GM12878 (cell line): ENCODE measurements at regions not wholly inside any gene's neighbourhood (a gene's known extent, or its start where the extent isn't known, plus 50 kb on each side); places are given as distances from the start of the nearest gene placed in this dataset.
"Not testable (repeated sequence)": the region's sequence is repeated elsewhere in the genome, so short reads cannot be mapped to it uniquely, and the experiment has no call there.

Experiments
- ATAC-seq: fragments of 200-7000 bp; cut with Tn5 transposase; 3 replicates; pipeline ENCODE4 v1.9.1; 2020; ENCODE audit warnings: mild to moderate bottlenecking, moderate library complexity
- BruUV-seq: library from RNA; stranded (reverse); fragments of 400-500 nt; replicated peaks from 2 replicates; lab custom pipeline; 2021; lab: Mats Ljungman, UMichigan
- CTCF ChIA-PET: fragments of 300-600 bp; sonication (Branson Sonifier 250); formaldehyde crosslinking; extraction: SDS; loops from one replicate; lab custom pipeline; 2021; ENCODE audit warnings: inconsistent platforms; lab: Yijun Ruan, JAX
- POLR2A ChIA-PET: fragments of 350-600 bp; formaldehyde crosslinking; extraction: SDS; loops from one replicate; lab custom pipeline; 2021; ENCODE audit warnings: inconsistent platforms; lab: Charles Lee
- RAD21 ChIA-PET: fragments of 300-600 bp; sonication (Branson Sonifier 250); formaldehyde crosslinking; loops from one replicate; lab custom pipeline; 2023; ENCODE audit warnings: antibody characterized with exemption; ENCODE audit not compliant: unreplicated experiment; lab: Charles Lee
- SMC1A ChIA-PET: fragments of 300-600 bp; sonication (Branson Sonifier 250); formaldehyde crosslinking; loops from one replicate; lab custom pipeline; 2023; ENCODE audit not compliant: unreplicated experiment, uncharacterized antibody; lab: Charles Lee
- DNase-seq: peaks from one replicate; pipeline ENCODE4 v3.0.0-alpha.2; 2011; ENCODE audit warnings: low read depth, low spot score
- FAIRE-seq: peaks from 3 replicates; lab custom pipeline; 2011; peaks lifted over from hg19 to GRCh38; lab: Jason Lieb, UNC
- H2AFZ ChIP-seq: 2 replicates; pipeline ENCODE4 v1.6.0; 2011; ENCODE audit warnings: low read depth, low read length, control low read depth; ENCODE audit not compliant: control insufficient read depth
- H3K27ac ChIP-seq: 2 replicates; pipeline ENCODE4 v1.5.1; 2011; ENCODE audit warnings: control low read depth; ENCODE audit not compliant: control insufficient read depth, insufficient read depth
- H3K27me3 ChIP-seq, 2 experiments: replicated peaks in 1 of 2; 2 replicates each; pipeline versions ENCODE4 v1.6.0 to v1.6.1; 2011; ENCODE audit warnings: low read length in 1 of 2; ENCODE audit not compliant: control insufficient read depth in 2 of 2, insufficient read depth in 2 of 2
- H3K36me3 ChIP-seq, 2 experiments: 2 replicates each; pipeline ENCODE4 v1.5.1; 2011; ENCODE audit warnings: low read length in 1 of 2; ENCODE audit not compliant: control insufficient read depth in 2 of 2, insufficient read depth in 2 of 2
- H3K4me1 ChIP-seq: 2 replicates; pipeline ENCODE4 v1.6.1; 2011; ENCODE audit warnings: mild to moderate bottlenecking, low read length, moderate library complexity, mixed read lengths; ENCODE audit not compliant: control insufficient read depth, insufficient read depth
- H3K4me2 ChIP-seq: 2 replicates; pipeline ENCODE4 v1.6.0; 2011; ENCODE audit warnings: control low read depth; ENCODE audit not compliant: control insufficient read depth, insufficient read depth
- H3K4me3 ChIP-seq: fragments of 200-600 bp; sonication (generic); 2 replicates; pipeline ENCODE4 v1.5.1; 2016
- H3K79me2 ChIP-seq: 2 replicates; pipeline ENCODE4 v1.6.0; 2011; ENCODE audit warnings: low read length; ENCODE audit not compliant: control insufficient read depth, insufficient read depth
- H3K9ac ChIP-seq: 2 replicates; pipeline ENCODE4 v1.8.0; 2011; ENCODE audit warnings: low read length, control low read depth, mixed read lengths; ENCODE audit not compliant: control insufficient read depth, insufficient read depth
- H3K9me3 ChIP-seq: replicated peaks from 3 replicates; pipeline ENCODE4 v1.5.1; 2011; ENCODE audit warnings: mild to moderate bottlenecking, low read length; ENCODE audit not compliant: control insufficient read depth, insufficient read depth
- H4K20me1 ChIP-seq: 2 replicates; pipeline ENCODE4 v1.6.0; 2011; ENCODE audit not compliant: control insufficient read depth, insufficient read depth
- ATF7 ChIP-seq: fragments of 450-650 bp; IDR thresholded peaks from 2 replicates; pipeline ENCODE4 v1.6.1; 2016; ENCODE audit warnings: low read depth, mild to moderate bottlenecking
- HDAC6 ChIP-seq: fragments of 200-600 bp; sonication (generic); IDR thresholded peaks from one replicate; pipeline ENCODE4 v1.8.0; 2017; ENCODE audit warnings: antibody characterized with exemption; ENCODE audit not compliant: unreplicated experiment
- JUNB ChIP-seq: IDR thresholded peaks from 2 replicates; pipeline ENCODE4 v1.6.1; 2016; ENCODE audit warnings: antibody characterized with exemption, mild to moderate bottlenecking
- KAT2A ChIP-seq: conservative IDR thresholded peaks from 2 replicates; pipeline ENCODE4 v1.6.1; 2011; ENCODE audit warnings: low read depth, low read length; ENCODE audit not compliant: control insufficient read depth
- MYB ChIP-seq: fragments of 150-350 bp; IDR thresholded peaks from 2 replicates; pipeline ENCODE4 v1.6.1; 2014; ENCODE audit warnings: mild to moderate bottlenecking, low read depth, low read length, borderline replicate concordance
- RBBP5 ChIP-seq: fragments of 200-600 bp; sonication (generic); conservative IDR thresholded peaks from 2 replicates; pipeline ENCODE4 v1.6.1; 2016
- RFX5 ChIP-seq: IDR thresholded peaks from 2 replicates; pipeline ENCODE4 v1.6.1; 2011; ENCODE audit warnings: low read depth, low read length, improper control_type of control experiment
- SMC3 ChIP-seq: IDR thresholded peaks from 2 replicates; pipeline ENCODE4 v1.6.1; 2011; ENCODE audit warnings: low read length, improper control_type of control experiment, borderline replicate concordance
- STAT3 ChIP-seq: IDR thresholded peaks from 2 replicates; pipeline ENCODE4 v1.6.1; 2011; ENCODE audit warnings: low read depth, low read length, improper control_type of control experiment
- YBX1 ChIP-seq: fragments of 450-650 bp; IDR thresholded peaks from 2 replicates; pipeline ENCODE4 v1.6.1; 2016; ENCODE audit warnings: antibody characterized with exemption
- WGBS: methylation state at CpG from one replicate; pipeline ENCODE4 v1.1.6; 2016; ENCODE audit warnings: low lambda C conversion rate; ENCODE audit not compliant: insufficient replicate concordance, insufficient coverage; ENCODE audit errors: missing lambda C conversion rate; 5-methylcytosine and 5-hydroxymethylcytosine counted together
- in situ Hi-C: fragments of 300-500 bp; cut with MboI; formaldehyde crosslinking; loops from 9 replicates; pipeline ENCODE4 v1.14.3; 2018; ENCODE audit warnings: mixed read lengths
- intact Hi-C: fragments of 100-400 bp; cut with micrococcal nuclease; formaldehyde crosslinking; loops from one replicate; pipeline ENCODE4 v1.14.2; 2022; ENCODE audit not compliant: unreplicated experiment
- TF ChIP-seq, protein P1 (sequence below): fragments of 450-650 bp; IDR thresholded peaks from 2 replicates; pipeline ENCODE4 v1.6.1; 2018; ENCODE audit warnings: borderline replicate concordance, mild to moderate bottlenecking; ENCODE audit not compliant: partially characterized antibody

DNA sequence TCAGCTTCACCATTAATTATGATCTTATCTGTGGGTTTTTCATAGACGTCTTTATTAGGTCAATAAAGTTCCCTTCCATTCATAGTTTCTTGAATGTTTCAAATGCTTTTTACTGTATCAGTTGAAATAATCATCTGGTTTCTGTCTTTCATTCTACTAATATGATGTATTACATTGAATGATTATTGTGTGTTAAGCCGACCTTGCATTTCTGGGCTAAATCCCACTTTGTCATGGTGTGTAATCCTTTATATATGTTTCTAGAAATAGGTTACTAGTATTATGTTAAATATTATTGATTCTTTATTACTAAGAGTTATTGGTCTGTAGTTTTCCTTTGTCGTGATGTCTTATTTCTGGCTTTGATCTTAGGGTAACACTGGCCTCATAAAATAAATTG lies 134.9 kb downstream of the FASLG start (continued):
- TF ChIP-seq HDAC6: no peak
- TF ChIP-seq, protein P1, sequence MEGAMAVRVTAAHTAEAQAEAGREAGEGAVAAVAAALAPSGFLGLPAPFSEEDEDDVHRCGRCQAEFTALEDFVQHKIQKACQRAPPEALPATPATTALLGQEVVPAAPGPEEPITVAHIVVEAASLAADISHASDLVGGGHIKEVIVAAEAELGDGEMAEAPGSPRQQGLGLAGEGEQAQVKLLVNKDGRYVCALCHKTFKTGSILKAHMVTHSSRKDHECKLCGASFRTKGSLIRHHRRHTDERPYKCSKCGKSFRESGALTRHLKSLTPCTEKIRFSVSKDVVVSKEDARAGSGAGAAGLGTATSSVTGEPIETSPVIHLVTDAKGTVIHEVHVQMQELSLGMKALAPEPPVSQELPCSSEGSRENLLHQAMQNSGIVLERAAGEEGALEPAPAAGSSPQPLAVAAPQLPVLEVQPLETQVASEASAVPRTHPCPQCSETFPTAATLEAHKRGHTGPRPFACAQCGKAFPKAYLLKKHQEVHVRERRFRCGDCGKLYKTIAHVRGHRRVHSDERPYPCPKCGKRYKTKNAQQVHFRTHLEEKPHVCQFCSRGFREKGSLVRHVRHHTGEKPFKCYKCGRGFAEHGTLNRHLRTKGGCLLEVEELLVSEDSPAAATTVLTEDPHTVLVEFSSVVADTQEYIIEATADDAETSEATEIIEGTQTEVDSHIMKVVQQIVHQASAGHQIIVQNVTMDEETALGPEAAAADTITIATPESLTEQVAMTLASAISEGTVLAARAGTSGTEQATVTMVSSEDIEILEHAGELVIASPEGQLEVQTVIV: no peak
- no peak for TF ChIP-seq KAT2A
- no peak for TF ChIP-seq RBBP5
- no peak for TF ChIP-seq STAT3
- TF ChIP-seq YBX1: no peak
- no peak for TF ChIP-seq ATF7
- TF ChIP-seq MYB: no peak
- no peak for TF ChIP-seq SMC3

DNA sequence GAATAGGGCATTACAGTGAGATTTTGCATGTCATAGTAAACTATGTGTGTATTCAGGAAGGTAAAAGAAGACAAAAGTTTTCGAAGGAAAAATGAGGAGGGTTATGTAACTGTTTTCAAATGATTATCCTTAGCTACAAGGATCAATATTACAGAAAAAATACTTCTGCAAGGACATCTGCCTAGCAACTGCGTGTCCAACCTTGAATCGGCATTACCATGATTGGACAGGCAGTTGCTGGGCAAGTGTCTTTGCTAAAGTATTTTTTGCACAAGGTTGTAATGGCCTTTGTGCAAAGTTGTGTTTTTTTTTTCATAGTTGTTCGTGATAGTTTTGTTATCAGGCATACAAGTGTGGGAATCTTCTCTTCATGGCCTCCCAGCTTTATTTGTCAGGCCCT lies 136.8 kb downstream of the FASLG start:
- Histone ChIP-seq H3K9ac (no peak overlapping the region), H4K20me1 (no peaks in the 10 kb centered on the region), H3K36me3 (no peaks in the 10 kb centered on the region), H3K4me2 (no peak overlapping the region), H3K27ac (no peak overlapping the region), H3K9me3 (no peaks in the 10 kb centered on the region; the same call in 2 of the 3 replicates), H3K4me1 (no peaks in the 10 kb centered on the region), H2AFZ (no peak overlapping the region), H3K79me2 (no peaks in the 10 kb centered on the region), H3K27me3 (no peaks in the 10 kb centered on the region; a peak in 1 of 4 replicates), H3K4me3 (no peak overlapping the region)
- POLR2A ChIA-PET: no interaction called here
- intact Hi-C loops: no loop called here
- FAIRE-seq: no peak
- RAD21 ChIA-PET: no interaction called here
- SMC1A ChIA-PET: interaction anchor here (1.0 to 2.1 kb wide), 2 partner anchors 41 to 51 kb away, joined by 3 to 6 read pairs; no protein-coding TSS in a partner anchor
- no peak for DNase-seq
- CTCF ChIA-PET: interaction anchor here (1.4 kb wide), 1 partner anchor 8 kb away, joined by 3 read pairs; no protein-coding TSS in a partner anchor
- TF ChIP-seq MYB (no peak), ATF7 (no peak), JUNB (no peak), RFX5 (peak; percentile 78)
- in situ Hi-C loops: no loop called here
- no peak for ATAC-seq
- WGBS: 47% methylated on average over 4 of the region's 4 CpGs
- no TSS peak for BruUV-seq

DNA sequence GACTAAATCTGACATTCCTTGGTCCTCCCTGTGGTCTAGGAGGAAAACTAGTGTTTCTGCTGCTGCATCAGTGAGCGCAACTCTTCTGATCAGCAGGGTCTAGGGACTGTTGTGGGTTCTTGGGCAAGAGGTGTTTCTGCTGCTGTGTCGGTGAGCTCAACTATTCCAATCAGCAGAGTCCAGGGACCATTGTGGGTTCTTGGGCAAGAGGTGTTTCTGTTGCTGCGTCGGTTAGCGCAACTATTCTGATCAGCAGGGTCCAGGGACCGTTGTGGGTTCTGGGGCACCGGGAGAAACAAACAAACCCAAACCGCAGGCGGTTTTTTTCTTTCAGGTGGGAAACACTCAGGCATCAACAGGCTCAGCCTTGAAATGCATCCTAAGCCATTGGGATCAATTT lies 140.9 kb downstream of the FASLG start:
- H3K9me3 ChIP-seq, ATAC-seq, BruUV-seq, H2AFZ ChIP-seq, RAD21 ChIA-PET, H3K4me1 ChIP-seq, DNase-seq, H4K20me1 ChIP-seq, H3K27me3 ChIP-seq, H3K36me3 ChIP-seq, FAIRE-seq, H3K27ac ChIP-seq, H3K9ac ChIP-seq, H3K4me3 ChIP-seq, POLR2A ChIA-PET, H3K4me2 ChIP-seq, in situ Hi-C loops, intact Hi-C loops, H3K79me2 ChIP-seq: not testable (repeated sequence)
- CTCF ChIA-PET: interaction anchor here (1.7 kb wide), 1 partner anchor 17 kb away, joined by 5 read pairs; no protein-coding TSS in a partner anchor
- 81% methylated on average over 9 of the region's 9 CpGs for WGBS
- SMC1A ChIA-PET: interaction anchor here (1.5 kb wide), 1 partner anchor 17 kb away, joined by 4 read pairs; no protein-coding TSS in a partner anchor
